ENCODE measurements at regions not wholly inside any gene's neighbourhood (a gene's known extent, or its start where the extent isn't known, plus 50 kb on each side); places are given as distances from the start of the nearest gene placed in this dataset.
"Not testable (repeated sequence)": the region's sequence is repeated elsewhere in the genome, so short reads cannot be mapped to it uniquely, and the experiment has no call there.

DNA sequence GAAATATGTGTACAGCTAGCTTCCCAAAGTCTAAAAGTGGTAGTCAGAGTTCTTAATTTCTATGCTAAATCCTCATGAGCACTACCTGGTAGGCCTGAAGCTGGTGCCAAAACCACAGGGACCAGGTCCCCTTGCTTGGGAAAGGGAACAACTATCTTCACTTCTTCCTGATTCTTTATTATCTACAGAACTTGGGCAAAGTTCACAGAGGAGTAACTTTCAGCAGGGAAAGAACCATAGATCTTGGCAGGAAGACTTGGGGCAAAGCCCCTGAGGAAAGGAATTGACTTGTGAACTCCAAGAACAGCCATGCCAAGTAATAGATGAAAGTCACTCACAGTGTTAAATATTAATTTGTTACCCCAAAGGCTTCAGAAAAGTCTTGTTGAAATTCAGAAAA, 193.0 kb downstream of the ZC3H11B start:
- Histone ChIP-seq H3K4me1 (ENCODE audit: control insufficient read depth, insufficient read depth, low read length) (no peaks in the 10 kb centered on the region), H3K4me3 (ENCODE audit: low read length) (no peak overlapping the region), H3K27me3 (ENCODE audit: control insufficient read depth, insufficient read depth, low read length) (no peaks in the 10 kb centered on the region), H3K36me3 (ENCODE audit: control insufficient read depth, insufficient read depth, low read length) (no peaks in the 10 kb centered on the region), H3K27ac (ENCODE audit: low read depth, low read length) (no peak overlapping the region), H3K9ac (ENCODE audit: low read length) (no peak overlapping the region)

DNA sequence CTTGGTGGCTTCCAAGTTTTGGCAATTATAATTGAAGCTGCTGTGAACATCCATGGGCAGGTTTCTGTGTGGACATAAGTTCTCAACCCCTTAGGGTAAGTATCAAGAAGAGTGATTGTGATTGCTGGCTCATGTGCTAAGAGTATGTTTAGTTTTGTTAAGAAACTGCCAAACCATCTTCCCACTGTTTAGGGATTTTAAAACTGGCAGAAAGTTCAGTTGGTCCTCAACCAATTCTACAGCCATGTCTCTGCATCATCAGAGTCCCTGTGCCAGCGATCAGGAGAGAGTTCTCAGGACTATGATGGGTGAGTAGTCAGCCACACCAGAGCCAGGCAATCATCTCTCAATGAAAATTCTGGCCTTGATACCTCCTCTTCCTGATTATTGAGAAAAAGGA, 193.8 kb downstream of the ZC3H11B start:
- no peak overlapping the region for H3K27ac ChIP-seq (ENCODE audit: low read depth, low read length)
- no peak overlapping the region for H3K4me3 ChIP-seq (ENCODE audit: low read length)
- no peaks in the 10 kb centered on the region for H3K36me3 ChIP-seq (ENCODE audit: control insufficient read depth, insufficient read depth, low read length)
- no peak overlapping the region for H3K9ac ChIP-seq (ENCODE audit: low read length)
- no peaks in the 10 kb centered on the region for H3K27me3 ChIP-seq (ENCODE audit: control insufficient read depth, insufficient read depth, low read length)
- no peaks in the 10 kb centered on the region for H3K4me1 ChIP-seq (ENCODE audit: control insufficient read depth, insufficient read depth, low read length)

DNA sequence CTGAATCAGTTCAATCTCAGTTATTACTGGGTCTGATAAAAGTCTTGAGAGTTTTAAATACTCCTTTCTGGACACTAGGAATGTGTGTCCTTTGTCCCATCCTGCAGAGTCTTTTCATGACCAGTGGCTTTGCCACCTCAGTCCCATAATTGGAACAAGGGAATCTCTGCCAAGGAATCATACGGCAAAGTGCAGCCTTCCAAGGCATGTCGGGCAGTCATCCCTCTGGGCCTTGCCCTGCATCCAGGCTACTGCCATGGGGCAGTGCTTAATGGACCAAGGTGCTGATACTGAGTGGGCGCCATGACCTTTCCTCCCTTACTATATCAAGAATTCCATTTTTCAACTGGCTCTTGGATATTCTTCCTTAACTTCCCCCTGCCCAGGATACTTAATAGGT, 195.3 kb downstream of the ZC3H11B start:
- Histone ChIP-seq H3K27ac (ENCODE audit: low read depth, low read length) (no peak overlapping the region), H3K4me1 (ENCODE audit: control insufficient read depth, insufficient read depth, low read length) (no peaks in the 10 kb centered on the region), H3K9ac (ENCODE audit: low read length) (no peak overlapping the region), H3K36me3 (ENCODE audit: control insufficient read depth, insufficient read depth, low read length) (no peaks in the 10 kb centered on the region), H3K27me3 (ENCODE audit: control insufficient read depth, insufficient read depth, low read length) (no peaks in the 10 kb centered on the region), H3K4me3 (ENCODE audit: low read length) (no peak overlapping the region)

DNA sequence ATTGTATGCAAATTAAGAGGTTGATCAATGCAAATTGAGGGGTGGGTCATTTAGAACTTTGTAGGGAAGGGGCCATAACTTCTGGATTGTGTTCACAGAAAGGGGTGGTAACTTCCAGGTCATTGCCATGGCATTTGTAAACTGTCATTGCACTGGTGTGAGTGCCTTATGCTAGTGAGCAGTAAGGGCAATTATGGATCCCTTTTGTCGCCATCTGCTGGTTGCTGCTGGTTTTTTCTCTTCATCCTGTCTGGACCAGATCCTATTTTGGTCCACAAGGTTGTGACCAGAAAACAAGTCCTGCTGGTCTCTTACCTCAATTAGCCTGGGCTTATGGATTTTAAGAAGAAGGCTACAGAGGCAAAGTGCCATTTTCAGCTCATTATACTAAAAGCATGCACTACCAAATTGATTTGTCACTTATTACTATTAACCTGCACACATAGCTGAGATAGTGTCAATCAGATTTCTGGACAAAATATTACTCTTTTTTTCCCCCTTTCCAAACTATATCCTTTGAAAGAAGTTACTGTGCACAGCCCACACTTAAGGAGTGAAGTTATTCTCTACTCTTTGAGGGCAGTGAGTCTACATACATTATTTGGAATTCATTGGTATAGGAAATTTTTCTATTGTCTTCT, 196.2 kb downstream of the ZC3H11B start:
- H3K36me3 ChIP-seq (ENCODE audit: control insufficient read depth, insufficient read depth, low read length), result no peaks in the 10 kb centered on the region

DNA sequence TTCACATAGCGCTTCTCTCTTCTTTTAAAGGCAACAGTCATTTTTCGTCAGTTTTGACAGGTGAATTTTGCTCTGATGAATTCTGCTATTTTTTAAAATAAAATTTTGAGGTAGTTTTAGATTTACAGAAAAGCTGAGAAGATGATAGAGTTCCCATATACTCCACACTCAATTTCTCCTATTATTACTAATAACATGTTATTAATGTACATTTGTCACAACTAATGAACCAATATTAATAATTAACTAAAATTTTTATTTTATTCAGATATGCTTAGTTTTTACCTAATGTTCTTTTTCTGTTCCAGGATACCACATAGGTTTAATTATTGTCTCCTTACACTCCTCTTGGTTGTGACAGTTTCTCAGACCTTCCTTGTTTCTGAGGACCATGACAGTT, 197.0 kb downstream of the ZC3H11B start:
- no peaks in the 10 kb centered on the region for H3K36me3 ChIP-seq (ENCODE audit: control insufficient read depth, insufficient read depth, low read length)
- H3K9ac ChIP-seq (ENCODE audit: low read length), result no peak overlapping the region
- no peaks in the 10 kb centered on the region for H3K27me3 ChIP-seq (ENCODE audit: control insufficient read depth, insufficient read depth, low read length)
- no peak overlapping the region for H3K4me3 ChIP-seq (ENCODE audit: low read length)
- no peak overlapping the region for H3K27ac ChIP-seq (ENCODE audit: low read depth, low read length)
- no peaks in the 10 kb centered on the region for H3K4me1 ChIP-seq (ENCODE audit: control insufficient read depth, insufficient read depth, low read length)

More for the DNA sequence above, 196.2 kb downstream of the ZC3H11B start:
- Histone ChIP-seq H3K4me1 (ENCODE audit: control insufficient read depth, insufficient read depth, low read length) (no peaks in the 10 kb centered on the region), H3K9ac (ENCODE audit: low read length) (no peak overlapping the region), H3K27ac (ENCODE audit: low read depth, low read length) (no peak overlapping the region), H3K4me3 (ENCODE audit: low read length) (no peak overlapping the region), H3K27me3 (ENCODE audit: control insufficient read depth, insufficient read depth, low read length) (no peaks in the 10 kb centered on the region)

DNA sequence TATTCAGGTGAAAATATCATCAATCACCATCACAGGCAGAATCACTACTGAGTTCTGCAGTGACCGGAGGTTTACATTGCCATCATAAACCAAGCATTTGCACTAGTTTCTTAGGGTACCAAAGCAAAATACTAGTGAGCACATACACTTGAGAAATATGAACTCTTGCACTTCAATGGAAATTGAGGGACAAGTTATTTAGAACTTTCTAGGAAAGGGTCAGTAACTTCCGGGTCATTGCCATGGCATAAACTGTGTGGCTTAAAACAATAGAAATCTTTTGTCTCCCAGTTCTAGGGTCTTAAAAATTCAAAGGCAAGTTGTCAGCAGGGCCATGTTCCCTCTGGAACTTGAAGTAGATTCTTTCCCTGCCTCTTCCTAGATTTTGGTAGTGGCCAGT, 197.5 kb downstream of the ZC3H11B start:
- H3K27ac ChIP-seq (ENCODE audit: low read depth, low read length), result no peak overlapping the region
- no peak overlapping the region for H3K4me3 ChIP-seq (ENCODE audit: low read length)
- no peaks in the 10 kb centered on the region for H3K27me3 ChIP-seq (ENCODE audit: control insufficient read depth, insufficient read depth, low read length)
- no peaks in the 10 kb centered on the region for H3K4me1 ChIP-seq (ENCODE audit: control insufficient read depth, insufficient read depth, low read length)
- H3K36me3 ChIP-seq (ENCODE audit: control insufficient read depth, insufficient read depth, low read length), result no peaks in the 10 kb centered on the region
- H3K9ac ChIP-seq (ENCODE audit: low read length), result no peak overlapping the region

DNA sequence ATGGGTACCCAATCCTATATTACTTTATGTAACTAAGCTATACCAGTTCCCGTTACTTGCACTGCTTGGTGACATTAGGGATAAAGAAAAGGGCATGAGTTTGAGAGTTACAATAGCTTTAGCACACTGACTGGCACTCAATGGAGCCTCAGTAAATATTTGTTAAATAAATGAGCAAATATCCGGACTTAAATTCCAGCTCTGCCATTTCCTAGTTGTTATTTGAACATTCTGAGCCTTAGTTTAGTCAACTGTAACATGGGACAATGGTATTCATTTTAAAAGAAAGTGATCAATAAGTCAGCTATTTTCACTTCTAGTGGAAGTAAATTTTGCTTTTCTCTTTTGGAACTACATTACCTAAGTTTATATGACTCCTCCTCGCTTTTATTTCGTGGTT, 198.7 kb downstream of the ZC3H11B start:
- Histone ChIP-seq H3K4me3 (ENCODE audit: low read length) (no peak overlapping the region), H3K27me3 (ENCODE audit: control insufficient read depth, insufficient read depth, low read length) (no peaks in the 10 kb centered on the region), H3K36me3 (ENCODE audit: control insufficient read depth, insufficient read depth, low read length) (no peaks in the 10 kb centered on the region), H3K4me1 (ENCODE audit: control insufficient read depth, insufficient read depth, low read length) (no peaks in the 10 kb centered on the region), H3K27ac (ENCODE audit: low read depth, low read length) (no peak overlapping the region), H3K9ac (ENCODE audit: low read length) (no peak overlapping the region)

DNA sequence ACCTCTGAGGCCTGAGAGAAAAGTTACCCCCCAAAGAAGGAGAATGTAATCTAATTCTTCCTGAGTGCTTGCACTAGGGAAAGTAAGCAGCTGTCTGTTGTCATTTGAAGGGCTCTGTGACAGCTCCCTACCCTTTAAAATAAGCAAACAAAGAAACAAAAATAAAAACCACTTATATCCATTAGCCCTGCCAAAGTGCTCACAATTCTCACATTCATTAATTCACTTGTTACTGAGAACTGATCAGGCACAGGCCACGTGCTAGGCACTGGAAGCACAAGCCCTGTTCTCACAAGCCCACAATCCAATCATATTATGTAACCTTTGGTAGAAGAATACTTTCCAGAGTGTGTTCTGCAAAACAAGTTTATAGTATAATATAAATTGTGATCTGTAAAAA, 199.4 kb downstream of the ZC3H11B start:
- no peak overlapping the region for H3K9ac ChIP-seq (ENCODE audit: low read length)
- H3K36me3 ChIP-seq (ENCODE audit: control insufficient read depth, insufficient read depth, low read length), result no peaks in the 10 kb centered on the region
- H3K27me3 ChIP-seq (ENCODE audit: control insufficient read depth, insufficient read depth, low read length), result no peaks in the 10 kb centered on the region
- H3K4me3 ChIP-seq (ENCODE audit: low read length), result no peak overlapping the region
- no peak overlapping the region for H3K27ac ChIP-seq (ENCODE audit: low read depth, low read length)
- H3K4me1 ChIP-seq (ENCODE audit: control insufficient read depth, insufficient read depth, low read length), result no peaks in the 10 kb centered on the region

DNA sequence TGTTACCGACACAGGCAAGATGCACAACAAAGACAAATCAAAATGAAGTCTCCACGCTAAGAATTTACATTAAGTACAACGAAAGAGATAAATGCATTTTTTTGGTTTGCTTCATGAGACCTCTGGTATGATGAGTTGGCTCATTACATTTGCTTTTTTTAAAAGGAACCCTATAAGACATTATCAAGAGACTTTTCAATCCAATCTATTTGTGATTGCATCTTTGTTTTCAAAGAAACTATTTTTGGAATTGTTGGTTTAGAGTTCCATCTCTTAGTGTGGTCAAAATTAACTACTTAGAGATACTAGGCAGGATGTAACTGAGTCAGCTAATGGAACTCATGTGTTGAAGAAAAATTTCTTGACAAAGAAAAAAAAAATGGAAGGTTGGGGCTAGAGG, 200.1 kb downstream of the ZC3H11B start:
- no peaks in the 10 kb centered on the region for H3K4me1 ChIP-seq (ENCODE audit: control insufficient read depth, insufficient read depth, low read length)
- H3K4me3 ChIP-seq (ENCODE audit: low read length), result no peak overlapping the region
- H3K27ac ChIP-seq (ENCODE audit: low read depth, low read length), result no peak overlapping the region
- no peak overlapping the region for H3K9ac ChIP-seq (ENCODE audit: low read length)
- H3K27me3 ChIP-seq (ENCODE audit: control insufficient read depth, insufficient read depth, low read length), result no peaks in the 10 kb centered on the region
- H3K36me3 ChIP-seq (ENCODE audit: control insufficient read depth, insufficient read depth, low read length), result no peaks in the 10 kb centered on the region

DNA sequence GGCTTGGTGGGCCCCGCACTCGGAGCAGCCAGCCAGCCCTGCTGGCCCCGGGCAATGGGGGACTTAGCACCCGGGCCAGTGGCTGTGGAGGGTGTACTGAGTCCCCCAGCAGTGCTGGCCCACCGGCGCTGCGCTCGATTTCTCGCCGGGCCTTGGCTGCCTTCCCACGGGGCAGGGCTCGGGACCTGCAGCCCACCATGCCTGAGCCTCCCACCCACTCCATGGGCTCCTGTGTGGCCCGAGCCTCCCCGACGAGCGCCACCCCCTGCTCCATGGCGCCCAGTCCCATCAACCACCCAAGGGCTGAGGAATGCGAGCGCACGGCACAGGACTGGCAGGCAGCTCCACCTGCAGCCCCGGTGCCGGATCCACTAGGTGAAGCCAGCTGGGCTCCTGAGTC, 202.2 kb downstream of the ZC3H11B start:
- not testable (repeated sequence) for H3K27ac ChIP-seq (ENCODE audit: low read depth, low read length); H3K36me3 ChIP-seq (ENCODE audit: control insufficient read depth, insufficient read depth, low read length); H3K27me3 ChIP-seq (ENCODE audit: control insufficient read depth, insufficient read depth, low read length); H3K9ac ChIP-seq (ENCODE audit: low read length); H3K4me1 ChIP-seq (ENCODE audit: control insufficient read depth, insufficient read depth, low read length); H3K4me3 ChIP-seq (ENCODE audit: low read length)

DNA sequence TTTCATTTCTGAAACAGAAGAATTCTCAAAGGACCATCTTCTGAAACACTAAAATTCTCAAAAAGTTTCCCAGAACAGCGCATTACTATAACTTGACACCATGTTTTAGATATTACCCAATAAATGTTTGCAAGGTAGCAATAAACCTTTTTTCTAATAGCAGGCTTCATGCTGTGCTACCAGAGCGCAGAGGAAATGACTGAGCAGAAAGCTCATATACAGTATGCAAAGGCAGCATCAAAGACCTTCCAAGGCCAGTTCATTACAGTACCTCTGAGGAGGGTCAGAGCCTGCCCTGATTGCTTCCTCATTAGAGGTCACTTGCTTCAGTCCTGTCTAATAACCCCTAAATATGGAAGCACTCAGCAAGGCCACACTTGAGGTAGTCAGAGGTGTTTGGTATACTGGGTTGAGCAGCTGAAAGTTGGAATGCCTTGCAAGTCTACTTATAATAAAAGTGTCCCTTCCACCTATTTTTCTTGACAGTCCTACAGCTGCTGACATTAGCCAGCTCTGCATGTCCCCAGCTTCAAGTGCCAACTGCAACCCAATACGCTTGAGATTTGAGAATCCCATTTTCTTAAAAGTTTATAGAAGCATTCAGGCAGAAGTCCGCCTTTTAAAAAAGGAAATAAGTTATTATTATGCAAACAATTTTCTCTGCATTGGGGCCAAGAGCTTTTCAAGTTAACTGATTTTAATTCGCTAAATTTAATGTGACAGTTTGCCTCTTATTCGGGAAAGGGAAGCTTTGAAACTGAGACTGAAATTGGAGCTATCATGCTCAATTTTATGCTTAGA, 207.2 kb downstream of the ZC3H11B start:
- no peaks in the 10 kb centered on the region for H3K4me1 ChIP-seq (ENCODE audit: control insufficient read depth, insufficient read depth, low read length)
- H3K9ac ChIP-seq (ENCODE audit: low read length), result no peak overlapping the region
- H3K27me3 ChIP-seq (ENCODE audit: control insufficient read depth, insufficient read depth, low read length), result no peaks in the 10 kb centered on the region
- H3K27ac ChIP-seq (ENCODE audit: low read depth, low read length), result no peak overlapping the region
- no peaks in the 10 kb centered on the region for H3K36me3 ChIP-seq (ENCODE audit: control insufficient read depth, insufficient read depth, low read length)
- H3K4me3 ChIP-seq (ENCODE audit: low read length), result no peak overlapping the region

DNA sequence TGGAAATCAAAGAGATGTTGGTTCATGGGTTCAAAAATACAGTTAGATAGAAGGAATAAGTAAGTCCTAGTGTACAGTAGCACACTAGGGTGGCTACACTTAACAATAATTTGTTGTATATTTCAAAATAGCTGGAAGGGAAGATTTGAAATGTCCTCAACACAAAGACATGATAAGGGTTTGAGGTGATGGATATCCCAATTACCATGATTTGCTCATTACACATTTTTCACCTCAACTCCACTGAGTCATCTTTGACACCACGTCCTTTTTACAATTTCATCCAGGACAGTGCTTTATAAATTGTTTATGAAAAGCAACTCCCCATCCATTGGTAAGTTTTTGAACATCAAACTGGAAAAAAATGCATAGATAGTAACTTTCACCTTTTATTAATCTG, 208.3 kb downstream of the ZC3H11B start:
- H3K4me1 ChIP-seq (ENCODE audit: control insufficient read depth, insufficient read depth, low read length), result no peaks in the 10 kb centered on the region
- H3K9ac ChIP-seq (ENCODE audit: low read length), result no peak overlapping the region
- no peaks in the 10 kb centered on the region for H3K27me3 ChIP-seq (ENCODE audit: control insufficient read depth, insufficient read depth, low read length)
- H3K27ac ChIP-seq (ENCODE audit: low read depth, low read length), result no peak overlapping the region
- no peak overlapping the region for H3K4me3 ChIP-seq (ENCODE audit: low read length)
- H3K36me3 ChIP-seq (ENCODE audit: control insufficient read depth, insufficient read depth, low read length), result no peaks in the 10 kb centered on the region

DNA sequence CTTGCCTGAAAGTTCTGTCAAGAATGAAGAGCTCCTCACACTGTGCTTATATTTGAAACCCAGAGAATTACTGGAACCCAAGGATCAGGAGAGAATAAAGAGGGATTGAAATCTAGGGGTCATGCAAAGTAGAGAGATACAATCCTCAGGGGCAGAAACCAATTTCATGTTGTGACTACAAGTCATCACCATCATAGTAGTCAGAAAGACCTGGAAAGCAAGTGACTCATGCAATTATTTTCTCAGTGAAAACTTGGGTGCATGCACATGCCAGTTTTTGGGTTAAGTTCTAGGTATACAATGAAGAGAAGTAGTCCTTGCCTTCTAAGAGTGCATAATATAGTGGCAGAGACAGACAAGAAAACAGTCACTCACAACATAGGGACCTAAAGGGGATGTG, 210.0 kb downstream of the ZC3H11B start:
- H3K4me1 ChIP-seq (ENCODE audit: control insufficient read depth, insufficient read depth, low read length), result no peaks in the 10 kb centered on the region
- H3K27me3 ChIP-seq (ENCODE audit: control insufficient read depth, insufficient read depth, low read length), result no peaks in the 10 kb centered on the region
- H3K27ac ChIP-seq (ENCODE audit: low read depth, low read length), result no peak overlapping the region
- H3K9ac ChIP-seq (ENCODE audit: low read length), result no peak overlapping the region
- no peak overlapping the region for H3K4me3 ChIP-seq (ENCODE audit: low read length)
- no peaks in the 10 kb centered on the region for H3K36me3 ChIP-seq (ENCODE audit: control insufficient read depth, insufficient read depth, low read length)

Measured in rectal smooth muscle tissue (tissue), 1 donor.